ENCODE measurements at regions not wholly inside any gene's neighbourhood (a gene's known extent, or its start where the extent isn't known, plus 50 kb on each side); places are given as distances from the start of the nearest gene placed in this dataset.

- TF ChIP-seq POLR2A (IDR thresholded peaks at IDR 0.05) (no peak), CTCF (IDR thresholded peaks at IDR 0.05) (no peak), POLR2AphosphoS5 (IDR thresholded peaks at IDR 0.05) (no peak)
Observed at GRCh38 chr3:132222868-132223538, 94.2 kb upstream of the ACP3 start.

Data from sigmoid colon (tissue), 4 donors.